NCI-H1436 treated with DMSO at 0.1 percent for 48 hours (cell line): ENCODE measurements at regions not wholly inside any gene's neighbourhood (a gene's known extent, or its start where the extent isn't known, plus 50 kb on each side); places are given as distances from the start of the nearest gene placed in this dataset.

Experiments used
- DNase-seq: peaks from one replicate; lab custom pipeline; 2025; lab: John Stamatoyannopoulos, UW

DNA sequence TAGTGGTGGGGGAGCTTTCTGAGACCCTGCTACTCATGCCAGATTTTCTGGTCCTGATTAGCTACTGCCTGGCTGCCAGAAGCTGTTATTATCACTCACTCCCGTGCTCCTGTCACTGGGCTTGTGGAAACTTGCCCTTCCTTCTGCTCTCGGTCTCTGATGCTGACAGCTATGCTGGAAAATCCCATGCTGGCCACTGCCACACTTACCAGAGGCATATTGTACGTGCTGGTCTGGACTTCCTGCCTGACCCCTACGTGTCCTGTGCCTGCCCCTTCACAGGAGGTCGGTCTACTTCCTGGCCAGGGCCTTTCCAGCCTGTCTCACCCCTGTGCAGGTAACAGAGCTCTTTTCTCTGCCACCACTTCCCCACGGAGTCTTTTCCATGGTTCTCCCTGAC is 149.4 kb upstream of the PLEKHG7 start:
- DNase-seq = no peak

DNA sequence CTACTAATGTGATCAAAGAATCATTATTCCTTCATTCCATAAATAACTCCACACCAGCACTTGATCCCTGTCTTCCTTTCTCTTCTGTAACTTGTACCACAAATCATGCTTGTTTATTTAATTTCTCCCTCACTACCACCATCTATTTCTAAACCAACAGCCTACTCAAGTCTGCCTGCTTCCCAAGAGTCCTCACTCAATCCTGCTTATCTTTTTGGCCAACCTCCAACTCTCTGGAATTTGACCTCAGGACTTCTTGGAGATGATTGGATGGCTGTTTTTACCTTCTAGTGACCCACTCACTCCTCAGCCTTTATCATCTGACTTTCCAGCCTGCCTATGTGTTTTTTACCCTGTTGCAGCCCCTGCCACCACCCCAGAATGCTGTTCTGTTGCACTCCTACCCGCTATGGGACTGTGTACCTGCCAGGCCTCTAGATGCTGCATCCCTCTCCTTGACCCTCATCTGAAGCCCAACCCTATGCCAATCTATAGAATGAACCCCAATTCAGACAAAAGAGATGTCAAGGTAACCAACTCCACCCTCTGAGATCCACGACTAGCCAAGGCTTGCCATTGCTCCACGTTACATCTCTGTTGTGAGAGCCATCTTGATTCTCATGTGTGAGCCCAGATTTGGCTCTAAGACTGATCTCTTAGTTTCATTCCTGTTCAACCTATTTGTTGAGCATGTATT is 150.2 kb upstream of the PLEKHG7 start:
- DNase-seq = no peak

DNA sequence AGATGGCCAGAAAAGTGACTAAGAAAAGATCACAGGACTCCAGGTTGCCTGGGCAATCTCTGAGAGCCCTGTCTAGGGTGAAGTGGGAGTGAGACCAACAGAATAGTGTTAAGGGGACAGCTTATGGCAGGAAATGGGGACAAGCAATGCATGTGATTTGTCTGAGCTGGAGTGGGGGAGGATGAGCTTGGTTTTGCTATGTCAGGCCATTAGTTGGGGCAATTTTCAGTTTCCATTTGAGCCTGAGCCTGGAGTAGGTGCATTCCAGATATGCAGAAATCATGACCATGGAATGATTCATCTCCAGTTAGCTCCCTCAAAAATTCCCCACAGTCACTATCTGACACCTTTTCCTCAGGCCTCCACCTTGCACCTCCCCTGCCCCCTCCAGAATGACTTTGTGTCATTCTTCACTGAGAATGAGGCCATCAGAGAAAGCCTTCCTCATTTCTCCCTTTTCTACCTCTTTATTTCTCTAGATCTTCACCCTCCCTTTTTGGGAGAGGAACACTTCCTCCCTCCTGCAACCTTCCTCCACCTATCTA is 150.9 kb upstream of the PLEKHG7 start:
- DNase-seq = no peak

DNA sequence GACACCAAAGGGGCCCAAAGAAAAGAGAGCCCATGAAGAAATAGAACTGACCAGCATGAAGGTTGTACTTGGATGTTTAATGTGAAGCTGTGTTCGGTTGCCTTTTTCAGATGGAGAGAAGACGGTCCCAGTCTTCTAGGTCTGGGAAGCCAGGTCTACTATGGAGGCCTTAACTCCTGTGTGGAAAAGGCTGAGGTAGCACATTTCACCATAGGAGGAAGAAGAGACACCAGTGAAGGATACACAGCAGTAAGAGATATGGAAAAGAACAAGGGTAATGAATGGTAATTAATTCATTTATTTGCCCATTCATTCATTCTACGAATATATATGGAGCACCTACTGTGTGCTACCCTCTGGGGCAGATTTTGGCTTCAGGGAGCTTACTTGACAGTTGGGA is 151.6 kb upstream of the PLEKHG7 start:
- no peak for DNase-seq

DNA sequence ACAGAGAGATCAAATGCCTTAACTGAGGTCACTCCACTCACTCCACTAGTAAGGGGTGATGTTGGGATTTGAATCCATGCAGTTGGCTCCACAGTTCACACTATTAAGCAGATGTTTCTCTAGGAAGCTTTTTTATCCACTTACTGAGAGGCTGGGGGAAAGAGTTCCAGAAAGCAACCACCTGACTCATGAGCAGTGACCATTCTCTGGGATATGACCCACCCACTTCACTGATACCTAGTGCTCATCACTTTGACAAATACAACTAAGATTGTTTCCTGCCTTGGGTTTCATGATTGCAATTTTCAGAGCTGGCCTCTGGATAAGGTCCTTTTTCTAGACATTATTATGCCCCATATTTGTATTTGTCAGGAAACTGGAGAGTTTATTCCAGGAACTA is 152.1 kb upstream of the PLEKHG7 start:
- no peak for DNase-seq

DNA sequence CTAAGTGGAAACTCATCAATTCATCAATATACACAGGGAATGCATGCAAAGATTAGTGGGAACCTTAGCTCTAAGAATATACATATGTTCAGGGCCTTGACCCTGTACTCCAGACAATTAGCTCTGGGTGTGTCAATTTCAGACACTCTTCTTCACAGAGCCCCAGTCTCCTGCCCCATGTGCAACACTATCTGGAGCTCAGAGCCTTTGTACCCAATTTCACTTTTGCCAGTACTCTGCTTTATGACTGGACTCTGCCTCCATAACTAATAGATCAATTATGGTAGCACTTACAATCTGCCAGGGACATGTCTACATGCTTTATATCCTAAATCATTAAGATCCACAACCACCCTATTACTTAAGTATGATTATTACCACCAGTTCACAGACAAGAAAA is 152.5 kb upstream of the PLEKHG7 start:
- DNase-seq = no peak

DNA sequence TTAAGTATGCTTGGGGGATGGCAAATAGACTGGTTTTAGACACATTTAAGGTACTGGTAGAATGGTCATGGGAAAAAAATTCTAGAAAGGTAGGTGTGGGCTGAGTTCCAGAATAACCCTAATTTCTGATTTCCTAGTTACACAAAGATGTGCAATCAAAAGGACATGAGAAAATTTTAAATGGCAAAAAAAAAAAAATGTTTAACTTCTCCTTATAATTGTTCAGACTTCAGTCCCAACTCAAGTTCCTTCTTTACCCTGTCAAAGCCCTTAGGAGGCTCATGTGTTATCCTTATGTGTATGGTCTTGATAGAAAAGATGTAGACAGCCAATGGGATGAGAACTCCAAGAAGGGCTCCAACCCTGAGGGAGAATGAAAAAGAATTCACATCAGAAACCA is 153.3 kb upstream of the PLEKHG7 start:
- DNase-seq = no peak

DNA sequence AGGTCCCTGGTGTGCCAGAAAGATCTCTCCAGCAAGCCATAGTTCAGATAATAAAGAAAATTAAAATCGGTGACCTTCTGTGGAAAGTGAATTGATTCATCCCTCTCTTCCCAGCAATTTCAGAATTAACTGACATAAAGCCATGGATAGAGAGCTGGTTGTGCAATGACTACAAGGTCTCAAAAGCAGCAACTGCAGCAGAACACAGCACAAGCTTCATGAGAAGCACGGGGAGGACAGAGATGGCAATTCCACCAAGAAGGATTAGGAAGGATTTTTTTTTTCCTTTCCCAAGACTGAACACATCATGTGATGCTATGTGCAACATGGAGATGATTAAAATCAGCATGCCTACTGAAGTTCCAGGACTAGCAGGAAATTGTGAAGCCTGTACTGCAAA is 154.9 kb upstream of the PLEKHG7 start:
- DNase-seq = no peak

DNA sequence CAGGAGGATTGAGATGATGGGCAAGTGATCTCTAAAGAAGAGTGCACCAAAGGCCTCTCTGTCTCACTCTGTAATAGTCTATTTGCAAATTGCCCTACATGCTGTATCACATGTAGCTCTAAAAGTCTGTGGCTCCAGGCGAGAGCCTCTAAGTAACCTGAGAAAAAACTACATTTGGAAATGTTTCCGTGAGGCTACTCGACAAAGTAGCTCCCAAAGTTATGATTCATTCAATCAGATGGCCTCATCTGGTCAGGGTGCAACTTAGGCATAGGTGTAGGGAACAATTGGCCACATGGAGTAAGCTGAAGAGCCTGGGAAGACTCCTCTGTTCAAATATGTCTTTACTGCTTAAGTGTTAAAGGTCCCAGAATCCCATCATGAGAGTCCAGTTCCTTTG is 155.4 kb upstream of the PLEKHG7 start:
- no peak for DNase-seq

DNA sequence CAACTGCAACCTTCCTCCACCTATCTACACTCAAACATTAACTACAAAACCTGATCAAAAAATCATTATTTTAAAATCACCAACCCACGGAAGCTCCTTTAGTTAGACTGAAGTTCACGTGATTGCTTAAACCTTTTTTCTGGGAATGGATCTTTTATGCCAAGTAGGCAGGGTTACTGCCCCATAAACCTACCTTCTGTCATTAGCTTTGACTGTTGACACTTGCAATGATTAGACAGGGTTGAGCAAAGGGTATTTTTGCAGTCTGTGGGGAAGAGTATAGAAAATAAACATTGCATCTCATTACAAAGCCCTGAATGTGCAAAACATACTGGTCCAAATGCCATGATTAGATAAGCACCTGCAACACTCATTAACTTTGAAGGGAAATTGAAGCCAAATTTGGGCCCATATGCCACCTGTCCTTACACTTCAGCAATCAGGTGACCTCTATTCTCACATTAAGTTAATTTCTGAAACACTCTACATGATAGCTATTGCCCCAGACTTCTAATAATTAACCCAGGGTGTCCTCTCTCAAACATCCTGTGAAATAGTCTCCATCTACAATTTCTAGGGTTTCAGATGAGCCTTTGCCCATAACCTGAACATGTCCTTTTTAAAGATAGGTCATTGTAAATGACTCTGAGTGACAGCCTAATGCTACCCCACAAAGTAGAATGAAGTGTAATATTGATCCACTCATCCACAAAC is 156.0 kb upstream of the PLEKHG7 start:
- no peak for DNase-seq

DNA sequence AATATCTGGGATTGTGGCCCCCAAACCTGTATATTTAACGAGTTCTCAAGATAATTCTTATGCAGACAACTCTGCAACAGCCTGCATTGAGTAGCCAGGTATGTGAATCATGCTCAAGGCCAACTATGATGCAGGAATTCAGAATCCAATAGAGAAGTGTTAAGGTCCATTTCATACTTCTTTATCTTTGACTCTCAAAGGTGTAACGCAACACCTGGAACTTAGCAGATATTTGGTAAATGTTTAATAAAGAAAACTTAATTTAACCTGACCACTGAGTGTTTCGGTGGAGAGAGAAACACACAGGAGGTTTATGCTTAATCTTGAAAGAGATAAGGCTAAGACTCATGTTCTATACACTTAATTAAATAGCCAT is 156.5 kb upstream of the PLEKHG7 start:
- DNase-seq = no peak

DNA sequence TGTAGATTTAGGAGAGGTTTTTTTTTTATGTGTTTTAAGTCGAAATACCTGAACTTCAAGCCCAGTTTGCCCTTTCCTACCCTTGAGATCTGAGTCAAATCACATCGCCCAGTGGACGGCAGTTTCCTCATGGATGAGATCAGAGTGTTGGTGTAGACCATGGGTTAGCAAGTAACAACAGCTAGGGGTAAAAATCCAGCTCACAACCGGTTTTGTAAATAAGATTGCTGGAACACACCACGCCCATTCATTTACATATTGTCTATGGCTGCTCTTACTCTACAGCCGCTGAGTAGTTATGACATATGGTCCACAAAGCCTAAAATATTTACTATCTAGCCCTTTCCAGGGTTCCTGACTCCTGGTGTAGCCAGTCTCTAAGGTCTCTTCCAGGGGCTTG is 158.5 kb upstream of the PLEKHG7 start:
- no peak for DNase-seq

DNA sequence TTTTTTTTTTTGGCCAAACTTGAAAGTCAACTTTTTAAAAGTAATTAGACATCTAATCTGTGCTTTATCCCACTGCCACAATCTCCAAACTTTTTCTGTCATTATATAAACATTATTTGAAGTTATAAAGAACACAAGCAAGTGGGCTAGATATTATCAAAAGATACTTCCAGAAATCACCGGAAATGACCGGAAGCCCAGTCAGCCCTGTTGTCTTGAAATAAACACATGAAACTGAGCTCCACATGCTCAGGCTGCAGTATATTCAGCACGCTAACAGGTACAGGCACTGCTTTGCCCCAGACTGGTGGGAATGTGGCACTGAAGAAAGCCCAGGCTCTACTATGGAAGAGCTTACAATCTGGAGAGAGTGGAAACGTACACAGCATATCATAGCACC is 158.9 kb upstream of the PLEKHG7 start:
- no peak for DNase-seq

DNA sequence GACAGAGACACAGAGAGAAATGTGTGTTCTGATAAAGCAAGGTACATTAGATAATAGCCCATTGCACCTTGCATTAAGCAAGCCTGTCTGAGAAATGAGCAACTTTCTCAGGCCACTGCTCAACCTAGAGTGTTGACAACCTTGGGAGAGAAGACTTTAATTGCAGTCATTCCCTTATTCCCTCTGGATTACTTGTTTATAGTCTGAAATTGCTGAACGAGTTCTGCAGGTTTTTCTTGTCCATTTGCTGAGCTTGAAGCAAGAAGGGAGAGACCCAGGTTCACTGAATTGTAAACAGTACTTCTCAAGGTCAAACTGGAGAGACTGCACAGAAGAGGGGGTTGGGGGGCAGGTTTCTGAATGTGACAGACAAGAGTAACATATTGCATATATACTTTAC is 159.4 kb upstream of the PLEKHG7 start:
- DNase-seq = no peak

DNA sequence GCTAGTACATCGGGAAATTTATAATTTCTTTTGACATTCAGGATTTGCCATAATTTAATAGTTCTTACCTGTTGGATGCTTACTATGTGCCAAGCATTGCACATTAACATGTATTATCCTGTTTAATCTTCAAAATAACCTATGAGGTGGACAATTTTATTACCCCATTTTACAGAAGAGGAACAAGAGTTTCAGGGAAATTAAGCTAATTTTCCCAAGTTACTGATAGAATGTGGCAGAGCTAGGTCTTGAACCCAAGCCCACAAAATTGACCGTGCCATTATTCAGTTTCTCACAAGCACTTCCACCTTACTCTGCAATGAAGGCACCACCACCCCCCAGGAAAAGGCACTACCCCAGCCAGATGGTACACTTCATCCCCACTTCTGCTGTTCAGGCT is 161.1 kb upstream of the PLEKHG7 start:
- no peak for DNase-seq

DNA sequence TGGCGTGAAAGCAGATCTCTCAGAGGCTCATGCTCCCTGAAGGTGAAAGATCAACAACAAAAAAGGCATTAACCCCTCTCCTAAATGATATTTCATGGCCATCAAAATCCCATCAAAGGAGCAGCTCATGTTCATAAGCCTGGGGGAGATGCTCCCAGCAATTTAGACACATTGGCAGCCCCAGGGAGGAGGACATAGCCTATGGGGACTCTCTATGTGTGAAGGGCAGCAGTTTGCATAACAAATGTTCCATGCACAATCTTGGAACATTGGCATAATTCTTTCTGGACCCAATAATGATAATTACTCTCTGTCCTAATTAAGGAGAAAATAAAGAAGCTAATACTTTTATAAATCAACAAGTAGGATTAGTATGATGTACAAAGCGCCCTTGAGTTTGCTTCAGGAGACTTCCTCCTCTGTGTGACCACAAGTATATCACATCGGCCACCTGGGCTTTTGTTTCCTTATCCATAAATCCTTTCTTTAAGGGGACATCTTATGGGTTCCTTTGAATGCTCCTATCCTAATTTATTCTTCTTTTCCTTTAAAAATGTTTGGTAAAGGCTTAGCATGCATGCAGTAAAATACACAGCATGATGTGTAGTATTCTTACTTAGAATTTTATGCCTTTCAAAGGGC is 161.9 kb upstream of the PLEKHG7 start:
- DNase-seq = no peak

DNA sequence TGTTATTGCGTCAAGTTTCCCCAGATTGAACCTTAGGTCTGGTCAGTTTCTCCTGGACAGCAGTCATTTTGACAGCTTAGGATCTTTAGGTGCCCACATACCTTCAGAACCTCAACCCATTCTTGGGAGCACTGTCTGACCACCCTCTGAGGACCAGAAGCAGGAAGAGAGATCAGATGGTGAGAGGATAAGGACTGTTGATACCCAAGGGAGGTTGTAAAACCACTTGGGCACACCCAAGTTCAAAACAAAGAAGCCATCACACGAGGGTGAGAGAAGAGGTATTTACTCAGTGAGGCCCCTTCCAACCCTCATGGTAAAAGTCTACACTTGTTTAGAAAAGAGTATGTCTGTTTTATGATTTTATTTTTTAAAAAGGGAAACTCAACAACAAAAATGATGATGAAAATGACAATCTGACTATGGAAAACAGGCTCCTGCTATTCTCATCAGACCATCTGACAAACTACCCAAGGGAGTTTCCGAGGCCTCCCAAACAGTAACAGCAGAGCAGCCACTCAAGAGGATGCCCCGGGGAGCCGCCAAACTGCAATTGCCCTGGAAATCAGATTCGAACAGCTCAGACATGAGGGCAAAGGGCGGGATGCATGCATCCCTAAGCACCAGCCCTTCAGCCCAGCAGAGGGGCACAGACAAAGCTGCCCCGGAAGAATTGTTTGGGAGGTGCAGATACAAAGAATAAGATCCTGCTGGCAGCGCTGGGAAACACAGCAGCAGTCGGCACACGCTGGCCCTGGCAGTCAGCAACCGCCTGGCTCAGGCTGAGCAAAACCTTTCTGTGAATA is 162.6 kb upstream of the PLEKHG7 start:
- no peak for DNase-seq

DNA sequence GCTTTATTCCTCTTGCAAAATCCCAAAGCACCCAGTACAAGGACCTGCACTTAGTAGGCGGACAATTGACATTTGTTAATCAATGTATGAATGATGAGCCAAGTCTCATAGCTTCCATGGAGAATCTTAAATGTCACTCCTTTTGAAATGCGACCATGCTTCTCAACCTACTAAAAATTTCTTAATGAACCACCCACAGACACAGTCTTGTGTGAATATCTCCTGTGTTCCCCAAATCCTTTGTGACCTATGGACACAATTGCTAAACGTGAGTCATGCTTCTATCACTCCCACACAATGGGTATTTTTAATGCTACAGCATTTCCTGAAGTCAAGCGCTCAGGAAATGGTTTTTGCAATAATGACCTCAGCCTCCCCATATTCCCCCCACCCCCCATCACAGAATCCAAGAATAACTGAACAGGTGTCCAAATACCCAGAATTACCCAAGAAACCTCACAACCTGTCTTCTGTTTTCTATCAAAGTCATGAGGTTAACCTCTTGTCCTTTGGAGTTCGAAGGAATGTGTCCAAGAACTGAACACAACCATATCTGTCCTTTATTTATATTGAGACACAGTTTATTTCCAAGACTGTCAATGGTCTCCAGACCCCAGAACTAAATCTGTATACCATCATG is 163.6 kb upstream of the PLEKHG7 start:
- DNase-seq = no peak

DNA sequence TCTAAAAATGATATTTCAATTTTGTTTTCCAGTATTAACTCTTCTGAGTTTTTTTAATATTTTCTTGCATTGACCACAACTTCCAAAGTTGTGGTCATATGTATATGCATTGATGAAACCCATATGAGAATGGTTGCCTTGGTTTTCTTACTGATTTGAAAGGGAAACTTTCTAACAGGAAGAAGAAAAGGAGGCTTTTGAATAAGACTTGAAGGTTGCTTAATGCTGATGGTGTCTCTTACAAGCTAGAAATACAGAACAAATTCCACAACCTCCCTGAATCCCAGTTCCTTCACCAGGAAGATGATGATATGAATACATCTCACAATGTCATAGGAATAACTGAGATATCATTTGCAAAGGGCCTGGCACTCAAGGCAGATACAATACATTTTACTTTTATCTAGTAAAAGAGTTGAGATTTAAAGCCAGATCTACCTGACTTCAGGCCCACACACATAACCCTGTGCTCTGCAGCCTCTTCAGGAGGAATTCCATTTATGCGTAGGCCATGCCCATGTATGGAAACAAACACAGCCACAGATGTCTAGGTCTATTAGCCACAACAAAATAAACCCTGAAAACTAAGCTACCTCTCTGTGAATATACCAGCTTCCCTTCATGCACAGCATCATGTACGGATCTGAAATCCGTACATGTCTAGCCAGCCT is 165.4 kb upstream of the PLEKHG7 start:
- no peak for DNase-seq

DNA sequence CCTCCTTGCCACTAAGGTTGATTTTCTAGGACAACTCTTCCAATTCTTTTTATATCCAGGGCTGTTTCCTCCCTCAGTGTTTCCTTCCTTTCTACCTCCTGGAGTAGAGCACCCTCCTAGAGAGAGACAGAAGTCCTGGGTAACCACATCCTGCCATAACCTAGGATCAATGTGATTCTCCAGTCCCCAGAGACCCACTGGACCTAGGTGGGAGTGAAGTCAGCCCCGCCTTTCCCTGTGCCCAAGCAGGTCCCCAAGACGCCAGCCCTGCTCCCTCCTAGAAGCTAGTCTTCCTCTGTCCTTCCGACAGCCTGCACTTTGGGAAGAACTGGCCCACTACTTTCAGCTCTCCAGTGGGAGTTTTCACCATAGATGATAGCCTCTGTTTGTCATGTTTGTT is 166.8 kb upstream of the PLEKHG7 start:
- no peak for DNase-seq

DNA sequence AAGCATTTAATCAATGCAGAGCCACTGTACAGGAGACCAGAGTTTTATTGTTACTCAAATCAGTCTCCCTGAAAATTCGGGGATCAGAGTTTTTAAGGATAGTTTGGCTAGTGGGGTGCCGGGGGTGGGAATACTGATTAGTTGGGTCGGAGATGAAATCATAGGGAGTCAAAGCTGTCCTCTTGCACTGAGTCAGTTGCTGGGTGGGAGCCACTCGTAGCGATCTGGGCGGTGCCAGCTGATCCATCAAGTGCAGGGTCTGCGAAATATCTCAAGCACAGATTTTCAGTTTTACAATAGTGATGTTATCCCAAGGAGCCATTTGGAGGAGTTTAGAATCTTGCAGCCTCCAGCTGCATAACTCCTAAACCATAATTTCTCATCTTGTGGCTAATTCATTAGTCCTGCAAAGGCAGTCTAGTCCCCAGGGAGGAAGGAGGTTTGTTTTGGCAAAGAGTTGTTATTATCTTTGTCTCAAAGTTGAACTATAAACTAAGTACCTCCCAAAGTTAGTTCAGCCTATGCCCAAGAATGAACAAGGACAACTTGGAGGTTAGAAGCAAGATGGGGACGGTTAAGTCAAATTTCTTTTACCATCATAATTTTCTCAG is 169.4 kb upstream of the PLEKHG7 start:
- DNase-seq = no peak
